GM23248 (cell line): ENCODE measurements at regions not wholly inside any gene's neighbourhood (a gene's known extent, or its start where the extent isn't known, plus 50 kb on each side); places are given as distances from the start of the nearest gene placed in this dataset.

Experiments
- DNase-seq: peaks from one replicate; pipeline ENCODE4 v3.0.0-alpha.2; 2015
- H2AFZ ChIP-seq: fragments of 200-600 bp; sonication (generic); 2 replicates; pipeline ENCODE4 v1.6.1; 2016; ENCODE audit warnings: antibody characterized with exemption
- H3F3A ChIP-seq: fragments of 200-600 bp; sonication (generic); 2 replicates; pipeline ENCODE4 v1.6.1; 2016; ENCODE audit warnings: mild to moderate bottlenecking, antibody characterized with exemption, mixed run types; ENCODE audit not compliant: insufficient read depth
- H3K27ac ChIP-seq: fragments of 200-600 bp; sonication (generic); 2 replicates; pipeline ENCODE4 v1.5.1; 2016; ENCODE audit warnings: mild to moderate bottlenecking
- H3K27me3 ChIP-seq: fragments of 200-600 bp; sonication (generic); replicated peaks from 2 replicates; pipeline ENCODE4 v1.6.1; 2016; ENCODE audit warnings: mild to moderate bottlenecking; ENCODE audit not compliant: insufficient read depth
- H3K36me3 ChIP-seq: fragments of 200-600 bp; sonication (generic); 2 replicates; pipeline ENCODE4 v1.6.1; 2016; ENCODE audit warnings: low read depth, mild to moderate bottlenecking
- H3K4me1 ChIP-seq: fragments of 200-600 bp; sonication (generic); 2 replicates; pipeline ENCODE4 v1.6.1; 2016; ENCODE audit warnings: mild to moderate bottlenecking; ENCODE audit not compliant: insufficient read depth
- H3K4me2 ChIP-seq: fragments of 200-600 bp; sonication (generic); one replicate; pipeline ENCODE4 v1.6.1; 2016; ENCODE audit warnings: mild to moderate bottlenecking; ENCODE audit not compliant: unreplicated experiment
- H3K4me3 ChIP-seq: fragments of 200-600 bp; sonication (generic); 2 replicates; pipeline ENCODE4 v1.5.1; 2016; ENCODE audit warnings: mild to moderate bottlenecking
- H3K79me2 ChIP-seq: fragments of 200-600 bp; sonication (generic); 2 replicates; pipeline ENCODE4 v1.6.1; 2016; ENCODE audit warnings: mild to moderate bottlenecking; ENCODE audit not compliant: insufficient read depth
- H3K9ac ChIP-seq: fragments of 200-600 bp; sonication (generic); 2 replicates; pipeline ENCODE4 v1.6.1; 2016; ENCODE audit warnings: mild to moderate bottlenecking
- H3K9me2 ChIP-seq: fragments of 200-600 bp; sonication (generic); 2 replicates; pipeline ENCODE4 v1.6.1; 2016; ENCODE audit warnings: mixed run types, mild to moderate bottlenecking, moderate library complexity; ENCODE audit not compliant: insufficient read depth
- H3K9me3 ChIP-seq: fragments of 200-600 bp; sonication (generic); one replicate; pipeline ENCODE4 v1.6.1; 2017; ENCODE audit warnings: low read depth
- H4K20me1 ChIP-seq: fragments of 200-600 bp; sonication (generic); 2 replicates; pipeline ENCODE4 v1.6.0; 2016; ENCODE audit not compliant: insufficient read depth
- EZH2 ChIP-seq: fragments of 200-600 bp; sonication (generic); IDR thresholded peaks from 2 replicates; pipeline ENCODE4 v1.6.1; 2018; ENCODE audit warnings: antibody characterized with exemption, mild to moderate bottlenecking; ENCODE audit not compliant: insufficient read depth, poor library complexity, severe bottlenecking
- EZH2phosphoT487 ChIP-seq: fragments of 200-600 bp; sonication (generic); IDR thresholded peaks from 2 replicates; pipeline ENCODE4 v1.6.1; 2018; ENCODE audit warnings: antibody characterized with exemption, moderate library complexity, mild to moderate bottlenecking, low read depth; ENCODE audit not compliant: insufficient read depth
- WGBS, 2 experiments: methylation state at CpG; one replicate each; pipeline ENCODE4 v1.1.6; 2015 to 2017; ENCODE audit warnings: low lambda C conversion rate in 2 of 2, low coverage in 1 of 2; ENCODE audit errors: missing lambda C conversion rate in 2 of 2; 5-methylcytosine and 5-hydroxymethylcytosine counted together
- in situ Hi-C: fragments of 300-500 bp; cut with MboI; formaldehyde crosslinking; loops from 2 replicates; pipeline ENCODE4 v1.15.0; 2020

GRCh38 chr7:130900471-130901076, 166.6 kb upstream of the KLF14 start:
- H4K20me1 ChIP-seq: peaks cover 12% of the 10 kb centered on the region; the same call in 1 of the 2 replicates
- no peak overlapping the region for H2AFZ ChIP-seq
- H3F3A ChIP-seq: peaks cover 97% of the 10 kb centered on the region
- H3K9ac ChIP-seq: peak overlapping the region; percentile 100
- H3K79me2 ChIP-seq: peaks cover 98% of the 10 kb centered on the region
- in situ Hi-C loops: no loop called here
- TF ChIP-seq EZH2 (no peak), EZH2phosphoT487 (no peak)
- no peaks in the 10 kb centered on the region for H3K27me3 ChIP-seq
- WGBS, 2 experiments: 61 to 62% methylated on average over 5 of the region's 5 CpGs
- H3K9me2 ChIP-seq: no peaks in the 10 kb centered on the region
- H3K27ac ChIP-seq: peak overlapping the region; percentile 98
- DNase-seq: peak; percentile 19
- peak overlapping the region; percentile 94 for H3K4me2 ChIP-seq
- H3K9me3 ChIP-seq: no peaks in the 10 kb centered on the region
- peak overlapping the region; percentile 25 for H3K4me3 ChIP-seq
- H3K36me3 ChIP-seq: peaks cover 78% of the 10 kb centered on the region
- peaks cover 96% of the 10 kb centered on the region for H3K4me1 ChIP-seq

- in situ Hi-C loops: no loop called here
- DNase-seq: peak; percentile 98
- Histone ChIP-seq H3K9ac (peak overlapping the region; percentile 100), H2AFZ (no peak overlapping the region), H3K27ac (peak overlapping the region; percentile 98), H3K79me2 (peaks cover 98% of the 10 kb centered on the region), H3K36me3 (peaks cover 78% of the 10 kb centered on the region), H4K20me1 (peaks cover 12% of the 10 kb centered on the region; the same call in 1 of the 2 replicates), H3K4me3 (peak overlapping the region; percentile 99), H3K4me1 (peaks cover 96% of the 10 kb centered on the region), H3K27me3 (no peaks in the 10 kb centered on the region), H3F3A (peaks cover 97% of the 10 kb centered on the region), H3K4me2 (peak overlapping the region; percentile 94), H3K9me3 (no peaks in the 10 kb centered on the region), H3K9me2 (no peaks in the 10 kb centered on the region)
- TF ChIP-seq EZH2 (no peak), EZH2phosphoT487 (no peak)
- WGBS, 2 experiments: 5 to 6% methylated on average over 17 of the region's 17 CpGs
Measured at GRCh38 chr7:130901209-130901783, 167.3 kb upstream of the KLF14 start.

GRCh38 chr7:130902755-130903357, 168.8 kb upstream of the KLF14 start:
- Histone ChIP-seq H2AFZ (no peak overlapping the region), H3K9me2 (no peaks in the 10 kb centered on the region), H3F3A (peaks cover 95% of the 10 kb centered on the region), H3K4me2 (peak overlapping the region; percentile 94), H3K9me3 (no peaks in the 10 kb centered on the region), H3K27me3 (no peaks in the 10 kb centered on the region), H3K27ac (peak overlapping the region; percentile 98), H4K20me1 (peaks cover 12% of the 10 kb centered on the region; the same call in 1 of the 2 replicates), H3K79me2 (peaks cover 98% of the 10 kb centered on the region), H3K36me3 (peaks cover 78% of the 10 kb centered on the region), H3K9ac (peak overlapping the region; percentile 100), H3K4me1 (peaks cover 96% of the 10 kb centered on the region), H3K4me3 (peak overlapping the region; percentile 99)
- no peak for DNase-seq
- in situ Hi-C loops: no loop called here
- WGBS, 2 experiments: 48 to 51% methylated on average over 3 of the region's 3 CpGs
- TF ChIP-seq EZH2phosphoT487 (no peak), EZH2 (no peak)

- Histone ChIP-seq H2AFZ (no peak overlapping the region), H3K27ac (peak overlapping the region; percentile 98), H3K4me2 (peak overlapping the region; percentile 94), H3K4me1 (peaks cover 90% of the 10 kb centered on the region), H4K20me1 (peaks cover 12% of the 10 kb centered on the region; the same call in 1 of the 2 replicates), H3K27me3 (no peaks in the 10 kb centered on the region), H3K9ac (peak overlapping the region; percentile 100), H3K79me2 (peaks cover 98% of the 10 kb centered on the region), H3K36me3 (peaks cover 78% of the 10 kb centered on the region), H3F3A (peaks cover 92% of the 10 kb centered on the region), H3K4me3 (peak overlapping the region; percentile 99), H3K9me2 (no peaks in the 10 kb centered on the region), H3K9me3 (no peaks in the 10 kb centered on the region)
- WGBS, 2 experiments: 11% methylated on average over 8 of the region's 8 CpGs
- DNase-seq: peak; percentile 96
- in situ Hi-C loops: no loop called here
- TF ChIP-seq EZH2: no peak
- TF ChIP-seq EZH2phosphoT487: no peak
Measured at GRCh38 chr7:130903358-130903974, 169.5 kb upstream of the KLF14 start.
